DND-41 (cell line): ENCODE measurements at regions not wholly inside any gene's neighbourhood (a gene's known extent, or its start where the extent isn't known, plus 50 kb on each side); places are given as distances from the start of the nearest gene placed in this dataset.

ENCODE experiments used
- CTCF ChIP-seq: IDR thresholded peaks from 2 replicates; pipeline ENCODE4 v1.5.1; 2012; ENCODE audit warnings: borderline replicate concordance, low read length, moderate library complexity, mild to moderate bottlenecking; ENCODE audit not compliant: poor library complexity, severe bottlenecking; ENCODE audit errors: extremely low read depth
- EZH2 ChIP-seq: IDR thresholded peaks from 3 replicates; pipeline ENCODE4 v1.6.1; 2012; ENCODE audit warnings: borderline replicate concordance, low read depth, mild to moderate bottlenecking, moderate library complexity, low read length, inconsistent platforms; ENCODE audit not compliant: severe bottlenecking

GRCh38 chr9:90464978-90465377, 177.6 kb downstream of the DIRAS2 start:
- TF ChIP-seq CTCF = no peak
- TF ChIP-seq EZH2 = no peak
